ENCODE measurements at regions not wholly inside any gene's neighbourhood (a gene's known extent, or its start where the extent isn't known, plus 50 kb on each side); places are given as distances from the start of the nearest gene placed in this dataset.

- POLR2A ChIA-PET = interaction anchor here (0.7 kb wide), 1 partner anchor 1025 kb away, joined by 3 read pairs; no protein-coding TSS in a partner anchor
- Mint-ChIP-seq H3K4me3 (no peak overlapping the region), H3K9me3 (no peaks in the 10 kb centered on the region), H3K27me3 (no peaks in the 10 kb centered on the region), H3K4me1 (ENCODE audit: low read depth) (no peaks in the 10 kb centered on the region), H3K36me3 (ENCODE audit: low read depth) (no peaks in the 10 kb centered on the region), H3K27ac (no peak overlapping the region)
- CTCF ChIA-PET = interaction anchor here (1.2 kb wide), 1 partner anchor 96 kb away, joined by 4 read pairs; no protein-coding TSS in a partner anchor
- ATAC-seq (no peak), DNase-seq (no peak)
- intact Hi-C loops (cut with micrococcal nuclease) = no loop called here
- TF ChIP-seq CTCF (IDR thresholded peaks at IDR 0.05) = no peak
Measured at GRCh38 chr12:127284870-127285431, 982.0 kb upstream of the TMEM132C start.

GRCh38 chr12:127286281-127286680 is 980.7 kb upstream of the TMEM132C start:
- H3K4me3 Mint-ChIP-seq = no peak overlapping the region
- TF ChIP-seq CTCF (IDR thresholded peaks at IDR 0.05) = no peak
- H3K27ac Mint-ChIP-seq = no peak overlapping the region
- no peaks in the 10 kb centered on the region for H3K9me3 Mint-ChIP-seq
- intact Hi-C loops (cut with micrococcal nuclease) = no loop called here
- no peak for ATAC-seq
- no peak for DNase-seq
- H3K4me1 Mint-ChIP-seq (ENCODE audit: low read depth) = no peaks in the 10 kb centered on the region
- ChIA-PET CTCF (no interaction called here), POLR2A (no interaction called here)
- no peaks in the 10 kb centered on the region for H3K27me3 Mint-ChIP-seq
- no peaks in the 10 kb centered on the region for H3K36me3 Mint-ChIP-seq (ENCODE audit: low read depth)

GRCh38 chr12:127287256-127287655 is 979.7 kb upstream of the TMEM132C start:
- CTCF ChIA-PET = interaction anchor here (1.2 kb wide), 1 partner anchor 24 kb away, joined by 3 read pairs; no protein-coding TSS in a partner anchor
- Mint-ChIP-seq H3K27me3 (no peaks in the 10 kb centered on the region), H3K4me1 (ENCODE audit: low read depth) (no peaks in the 10 kb centered on the region), H3K27ac (no peak overlapping the region), H3K4me3 (no peak overlapping the region), H3K36me3 (ENCODE audit: low read depth) (no peaks in the 10 kb centered on the region), H3K9me3 (no peaks in the 10 kb centered on the region)
- intact Hi-C loops (cut with micrococcal nuclease) = no loop called here
- DNase-seq = no peak
- POLR2A ChIA-PET = no interaction called here
- ATAC-seq = no peak
- no peak for TF ChIP-seq CTCF (IDR thresholded peaks at IDR 0.05)

- H3K9me3 Mint-ChIP-seq = no peaks in the 10 kb centered on the region
- no peak for TF ChIP-seq CTCF (IDR thresholded peaks at IDR 0.05)
- H3K27me3 Mint-ChIP-seq = no peaks in the 10 kb centered on the region
- ChIA-PET POLR2A (no interaction called here), CTCF (interaction anchor here (3.1 kb wide), 1 partner anchor 10 kb away, joined by 15 read pairs; no protein-coding TSS in a partner anchor)
- no peak overlapping the region for H3K4me3 Mint-ChIP-seq
- no peak overlapping the region for H3K27ac Mint-ChIP-seq
- intact Hi-C loops (cut with micrococcal nuclease) = no loop called here
- no peaks in the 10 kb centered on the region for H3K4me1 Mint-ChIP-seq (ENCODE audit: low read depth)
- H3K36me3 Mint-ChIP-seq (ENCODE audit: low read depth) = no peaks in the 10 kb centered on the region
- ATAC-seq (no peak), DNase-seq (no peak)
Measured at GRCh38 chr12:127290251-127290650, 976.7 kb upstream of the TMEM132C start.

GRCh38 chr12:127292736-127293135 is 974.2 kb upstream of the TMEM132C start:
- Mint-ChIP-seq H3K27me3 (no peaks in the 10 kb centered on the region), H3K36me3 (ENCODE audit: low read depth) (no peaks in the 10 kb centered on the region), H3K4me3 (no peak overlapping the region), H3K9me3 (no peaks in the 10 kb centered on the region), H3K27ac (no peak overlapping the region), H3K4me1 (ENCODE audit: low read depth) (no peaks in the 10 kb centered on the region)
- intact Hi-C loops (cut with micrococcal nuclease) = no loop called here
- POLR2A ChIA-PET = no interaction called here
- DNase-seq (no peak), ATAC-seq (no peak)
- no peak for TF ChIP-seq CTCF (IDR thresholded peaks at IDR 0.05)
- CTCF ChIA-PET = interaction anchor here (1.0 to 3.1 kb wide), 4 partner anchors 8 to 89 kb away, joined by 3 to 15 read pairs (median 5); no protein-coding TSS in a partner anchor
